Thoracic aorta (tissue), 2 donors: ENCODE measurements at regions not wholly inside any gene's neighbourhood (a gene's known extent, or its start where the extent isn't known, plus 50 kb on each side); places are given as distances from the start of the nearest gene placed in this dataset.

Experiments
- ATAC-seq: fragments of 150-250 bp; one replicate; pipeline ENCODE4 v1.8.0; 2017; ENCODE audit warnings: low read depth; ENCODE audit not compliant: insufficient number of reproducible peaks, low FRiP score
- DNase-seq: peaks from one replicate; pipeline ENCODE4 v3.0.0-alpha.2; 2020; ENCODE audit warnings: low spot score
- H3K27ac ChIP-seq, 2 donors: fragments of 200-600 bp; sonication (generic); 1 replicate in 1 of 2; 2 replicates in 1 of 2; pipeline ENCODE4 v1.5.1; 2016; ENCODE audit warnings: mild to moderate bottlenecking in 2 of 2, moderate library complexity in 2 of 2
- H3K27me3 ChIP-seq: fragments of 200-600 bp; sonication (generic); replicated peaks from 2 replicates; pipeline ENCODE4 v1.6.0; 2016; ENCODE audit warnings: mild to moderate bottlenecking; ENCODE audit not compliant: insufficient read depth
- H3K36me3 ChIP-seq: fragments of 200-600 bp; sonication (generic); one replicate; pipeline ENCODE4 v1.5.1; 2016
- H3K4me1 ChIP-seq, 2 donors: fragments of 200-600 bp; sonication (generic); 1 replicate in 1 of 2; 2 replicates in 1 of 2; pipeline versions ENCODE4 v1.5.1 to v1.6.0; 2016; ENCODE audit warnings: low read depth in 2 of 2, mild to moderate bottlenecking in 1 of 2; ENCODE audit not compliant: control insufficient read depth in 1 of 2
- H3K4me3 ChIP-seq: fragments of 200-600 bp; sonication (generic); 2 replicates; pipeline ENCODE4 v1.5.1; 2016; ENCODE audit warnings: mild to moderate bottlenecking
- H3K9me3 ChIP-seq: fragments of 200-600 bp; sonication (generic); 2 replicates; pipeline ENCODE4 v1.5.1; 2016
- CTCF ChIP-seq: fragments of 200-600 bp; sonication (generic); IDR thresholded peaks from one replicate; pipeline ENCODE4 v1.5.1; 2019; ENCODE audit warnings: antibody characterized with exemption

GRCh38 chr17:36661047-36661666, 59.8 kb downstream of the MRM1 start:
- H3K36me3 ChIP-seq, result no peaks in the 10 kb centered on the region
- H3K9me3 ChIP-seq, result no peaks in the 10 kb centered on the region
- no peak overlapping the region for H3K27ac ChIP-seq
- no peak for DNase-seq
- ATAC-seq, result no peak
- no peak overlapping the region for H3K4me3 ChIP-seq
- peaks cover 3 to 8% of the 10 kb centered on the region in 2 donors for H3K4me1 ChIP-seq
- H3K27me3 ChIP-seq, result no peaks in the 10 kb centered on the region
- TF ChIP-seq CTCF, result no peak

- H3K27me3 ChIP-seq, result no peaks in the 10 kb centered on the region
- ATAC-seq, result no peak
- no peaks in the 10 kb centered on the region for H3K9me3 ChIP-seq
Measured at GRCh38 chr17:36661688-36662087, 60.3 kb downstream of the MRM1 start.

GRCh38 chr17:36665417-36665816, 64.0 kb downstream of the MRM1 start:
- H3K4me1 ChIP-seq, result no peaks in the 10 kb centered on the region
- TF ChIP-seq CTCF, result no peak
- H3K27me3 ChIP-seq, result no peaks in the 10 kb centered on the region
- ATAC-seq (no peak), DNase-seq (no peak)
- no peak overlapping the region for H3K4me3 ChIP-seq
- H3K36me3 ChIP-seq, result no peaks in the 10 kb centered on the region
- H3K27ac ChIP-seq, result no peak overlapping the region
- no peaks in the 10 kb centered on the region for H3K9me3 ChIP-seq

More at GRCh38 chr17:36661688-36662087, 60.3 kb downstream of the MRM1 start:
- H3K27ac ChIP-seq, result no peak overlapping the region
- peaks cover 3 to 8% of the 10 kb centered on the region in 2 donors for H3K4me1 ChIP-seq
- no peaks in the 10 kb centered on the region for H3K36me3 ChIP-seq
- DNase-seq, result no peak
- H3K4me3 ChIP-seq, result no peak overlapping the region
- TF ChIP-seq CTCF, result no peak

GRCh38 chr17:36667922-36668321, 66.5 kb downstream of the MRM1 start:
- Histone ChIP-seq H3K36me3 (no peaks in the 10 kb centered on the region), H3K4me3 (no peak overlapping the region), H3K27me3 (no peaks in the 10 kb centered on the region), H3K27ac (no peak overlapping the region), H3K4me1 (no peaks in the 10 kb centered on the region), H3K9me3 (no peaks in the 10 kb centered on the region)
- TF ChIP-seq CTCF, result no peak
- no peak for DNase-seq
- ATAC-seq, result no peak

- H3K27ac ChIP-seq, result no peak overlapping the region
- no peak for ATAC-seq
- no peaks in the 10 kb centered on the region for H3K27me3 ChIP-seq
- H3K4me3 ChIP-seq, result no peak overlapping the region
- no peaks in the 10 kb centered on the region for H3K9me3 ChIP-seq
- no peaks in the 10 kb centered on the region for H3K4me1 ChIP-seq
- no peaks in the 10 kb centered on the region for H3K36me3 ChIP-seq
- no peak for TF ChIP-seq CTCF
- DNase-seq, result no peak
Measured at GRCh38 chr17:36668824-36669223, 67.4 kb downstream of the MRM1 start.
